GM12892 (cell line): ENCODE measurements at regions not wholly inside any gene's neighbourhood (a gene's known extent, or its start where the extent isn't known, plus 50 kb on each side); places are given as distances from the start of the nearest gene placed in this dataset.

ENCODE experiments used
- POLR2A ChIP-seq: IDR thresholded peaks from 2 replicates; pipeline ENCODE4 v1.6.1; 2011; ENCODE audit warnings: low read depth, low read length, control low read depth
- POLR2AphosphoS5 ChIP-seq: IDR thresholded peaks from 2 replicates; pipeline ENCODE4 v1.6.1; 2011; ENCODE audit warnings: low read depth, low read length, control low read depth
- TAF1 ChIP-seq: IDR thresholded peaks from 2 replicates; pipeline ENCODE4 v1.6.1; 2011; ENCODE audit warnings: low read depth, mild to moderate bottlenecking, control low read depth, low read length, borderline replicate concordance

GRCh38 chr5:133894143-133894542 is 74.3 kb downstream of the C5orf15 start:
- TF ChIP-seq POLR2AphosphoS5 (no peak), TAF1 (no peak), POLR2A (no peak)
